Left lung (tissue), 4 donors: ENCODE measurements at regions not wholly inside any gene's neighbourhood (a gene's known extent, or its start where the extent isn't known, plus 50 kb on each side); places are given as distances from the start of the nearest gene placed in this dataset.
"Not testable (repeated sequence)": the region's sequence is repeated elsewhere in the genome, so short reads cannot be mapped to it uniquely, and the experiment has no call there.

Experiments used
- ATAC-seq: fragments of 200-7000 bp; cut with Tn5 transposase; one replicate; pipeline ENCODE4 v1.9.1; 2020; ENCODE audit warnings: moderate library complexity
- DNase-seq, 4 donors: peaks; one replicate each; pipeline ENCODE4 v3.0.0-alpha.2; 2013 to 2020
- H3K27ac ChIP-seq, 2 donors: fragments of 200-600 bp; sonication (generic) in 1 of 2; one replicate each; pipeline versions ENCODE4 v1.5.0 to v1.8.0; 2020 to 2021
- H3K27me3 ChIP-seq, 2 donors: fragments of 200-600 bp; sonication (generic) in 1 of 2; one replicate each; pipeline versions ENCODE4 v1.5.0 to v1.8.0; 2020 to 2021
- H3K36me3 ChIP-seq, 2 donors: fragments of 200-600 bp; sonication (generic) in 1 of 2; one replicate each; pipeline versions ENCODE4 v1.5.0 to v1.8.0; 2020 to 2021
- H3K4me1 ChIP-seq, 2 donors: fragments of 200-600 bp; one replicate each; pipeline ENCODE4 v1.8.0; 2021
- H3K4me3 ChIP-seq, 2 donors: fragments of 200-600 bp; sonication (generic) in 1 of 2; one replicate each; pipeline versions ENCODE4 v1.5.0 to v1.8.0; 2020 to 2021; ENCODE audit warnings: mild to moderate bottlenecking in 1 of 2
- H3K9me3 ChIP-seq, 2 donors: fragments of 200-600 bp; sonication (generic) in 1 of 2; one replicate each; pipeline versions ENCODE4 v1.5.0 to v1.8.0; 2020 to 2021
- intact Hi-C, 2 donors: fragments of 100-400 bp; cut with DNase I; formaldehyde crosslinking; loops; one replicate each; pipeline versions ENCODE4 v1.11.2 to v1.14.2; 2022
- TF ChIP-seq, protein P1 (sequence below), 2 donors: fragments of 200-600 bp; sonication (generic) in 1 of 2; IDR thresholded peaks; one replicate each; pipeline versions ENCODE4 v1.5.0 to v1.8.0; 2021; ENCODE audit warnings: antibody characterized with exemption in 2 of 2
- donor health status: DM: no; HTN: yes; CAD: no.
- donor health status: DM: no; HTN: no; CAD: no.

DNA sequence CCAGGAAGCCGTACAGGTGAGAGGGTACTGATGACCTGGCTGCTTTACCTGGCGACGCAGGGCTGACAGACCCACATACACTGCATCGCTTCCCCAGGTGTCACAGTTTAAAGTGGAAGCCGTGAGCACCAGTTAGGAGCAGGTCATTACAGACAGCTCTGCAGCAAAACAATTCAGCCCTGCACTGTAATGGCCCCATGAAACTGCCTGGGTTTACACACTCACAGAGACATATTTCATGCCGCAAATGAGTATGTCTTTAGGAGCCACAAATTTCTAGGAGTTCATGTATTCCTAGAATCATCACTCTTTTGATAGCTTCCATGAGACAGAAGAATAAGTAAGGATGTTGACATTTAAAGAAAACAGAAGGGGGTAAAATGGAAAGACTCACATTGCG is 723.1 kb downstream of the MATN1 start:
- intact Hi-C loops, result no loop called here
- DNase-seq (no peak), ATAC-seq (no peak)
- H3K4me3 ChIP-seq, result no peak overlapping the region
- TF ChIP-seq, protein P1, sequence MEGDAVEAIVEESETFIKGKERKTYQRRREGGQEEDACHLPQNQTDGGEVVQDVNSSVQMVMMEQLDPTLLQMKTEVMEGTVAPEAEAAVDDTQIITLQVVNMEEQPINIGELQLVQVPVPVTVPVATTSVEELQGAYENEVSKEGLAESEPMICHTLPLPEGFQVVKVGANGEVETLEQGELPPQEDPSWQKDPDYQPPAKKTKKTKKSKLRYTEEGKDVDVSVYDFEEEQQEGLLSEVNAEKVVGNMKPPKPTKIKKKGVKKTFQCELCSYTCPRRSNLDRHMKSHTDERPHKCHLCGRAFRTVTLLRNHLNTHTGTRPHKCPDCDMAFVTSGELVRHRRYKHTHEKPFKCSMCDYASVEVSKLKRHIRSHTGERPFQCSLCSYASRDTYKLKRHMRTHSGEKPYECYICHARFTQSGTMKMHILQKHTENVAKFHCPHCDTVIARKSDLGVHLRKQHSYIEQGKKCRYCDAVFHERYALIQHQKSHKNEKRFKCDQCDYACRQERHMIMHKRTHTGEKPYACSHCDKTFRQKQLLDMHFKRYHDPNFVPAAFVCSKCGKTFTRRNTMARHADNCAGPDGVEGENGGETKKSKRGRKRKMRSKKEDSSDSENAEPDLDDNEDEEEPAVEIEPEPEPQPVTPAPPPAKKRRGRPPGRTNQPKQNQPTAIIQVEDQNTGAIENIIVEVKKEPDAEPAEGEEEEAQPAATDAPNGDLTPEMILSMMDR (IDR thresholded peaks at IDR 0.05), result no peak
- H3K27me3 ChIP-seq, result peaks cover 0 to 13% of the 10 kb centered on the region in 2 donors
- H3K4me1 ChIP-seq, result no peaks in the 10 kb centered on the region
- peaks cover 0 to 2% of the 10 kb centered on the region in 2 donors for H3K9me3 ChIP-seq
- H3K36me3 ChIP-seq, result no peaks in the 10 kb centered on the region
- no peak overlapping the region for H3K27ac ChIP-seq

DNA sequence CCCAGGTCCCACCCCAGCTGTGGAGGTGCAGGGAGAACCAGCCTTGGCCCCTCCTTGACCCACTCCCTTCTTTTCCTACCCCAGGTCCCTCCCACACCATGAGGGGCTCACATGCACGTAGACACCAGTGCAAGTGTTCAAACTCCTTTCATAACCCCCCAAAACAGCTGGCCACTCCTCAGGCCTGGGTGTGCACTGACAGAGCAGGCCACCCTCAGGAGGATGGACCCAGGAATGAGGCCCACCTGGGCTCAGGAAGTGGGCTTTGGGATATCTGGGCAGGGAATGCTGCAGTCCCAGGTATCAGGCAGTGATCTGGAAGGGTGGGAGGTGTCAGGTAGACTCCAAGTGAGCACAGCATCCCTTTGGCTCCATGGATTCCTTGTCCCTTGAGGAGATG is 723.8 kb downstream of the MATN1 start:
- no peaks in the 10 kb centered on the region for H3K36me3 ChIP-seq
- DNase-seq, result no peak
- H3K4me3 ChIP-seq, result no peak overlapping the region
- intact Hi-C loops, result no loop called here
- H3K4me1 ChIP-seq, result no peaks in the 10 kb centered on the region
- H3K9me3 ChIP-seq, result peaks cover 0 to 7% of the 10 kb centered on the region in 2 donors
- H3K27me3 ChIP-seq, result peaks cover 0 to 13% of the 10 kb centered on the region in 2 donors
- H3K27ac ChIP-seq, result no peak overlapping the region
- ATAC-seq, result no peak
- TF ChIP-seq, protein P1 (IDR thresholded peaks at IDR 0.05), result no peak

DNA sequence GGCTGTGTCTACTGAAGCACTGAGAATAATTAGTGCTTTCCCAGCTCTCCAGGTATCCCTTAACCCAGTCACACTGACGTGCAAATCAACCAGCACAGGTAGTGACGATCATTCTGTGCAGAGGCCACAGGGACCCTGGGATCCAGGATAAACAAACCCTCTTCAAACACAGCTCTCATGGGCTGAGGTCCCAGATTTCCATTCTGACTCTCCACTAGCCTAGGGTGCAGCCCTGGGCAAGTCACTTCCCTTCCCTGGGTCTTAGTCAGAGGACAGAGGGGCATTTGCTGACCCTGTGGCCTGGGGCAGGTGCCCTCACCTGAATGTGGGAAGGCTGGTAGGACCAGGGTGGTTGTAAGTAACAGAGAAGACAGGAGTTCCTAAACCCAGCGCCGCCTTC is 724.7 kb downstream of the MATN1 start:
- no peak for DNase-seq

DNA sequence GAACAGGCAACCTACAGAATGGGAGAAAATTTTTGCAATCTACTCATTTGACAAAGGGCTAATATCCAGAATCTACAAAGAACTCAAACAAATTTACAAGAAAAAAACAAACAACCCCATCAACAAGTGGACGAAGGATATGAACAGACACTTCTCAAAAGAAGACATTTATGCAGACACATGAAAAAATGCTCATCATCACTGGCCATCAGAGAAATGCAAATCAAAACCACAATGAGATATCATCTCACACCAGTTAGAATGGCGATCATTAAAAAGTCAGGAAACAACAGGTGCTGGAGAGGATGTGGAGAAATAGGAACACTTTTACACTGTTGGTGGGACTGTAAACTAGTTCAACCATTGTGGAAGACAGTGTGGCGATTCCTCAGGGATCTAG is 725.6 kb downstream of the MATN1 start:
- DNase-seq, H3K27ac ChIP-seq, H3K36me3 ChIP-seq, H3K4me1 ChIP-seq, ATAC-seq, intact Hi-C loops, H3K4me3 ChIP-seq: not testable (repeated sequence)
- H3K27me3 ChIP-seq, result peaks cover 0 to 13% of the 10 kb centered on the region in 2 donors
- peaks cover 0 to 22% of the 10 kb centered on the region in 2 donors for H3K9me3 ChIP-seq

More for the DNA sequence above, 724.7 kb downstream of the MATN1 start:
- no peak overlapping the region for H3K4me3 ChIP-seq
- H3K27ac ChIP-seq, result no peak overlapping the region
- TF ChIP-seq, protein P1 (IDR thresholded peaks at IDR 0.05), result no peak
- intact Hi-C loops, result no loop called here
- no peak for ATAC-seq
- peaks cover 0 to 13% of the 10 kb centered on the region in 2 donors for H3K27me3 ChIP-seq
- H3K36me3 ChIP-seq, result no peaks in the 10 kb centered on the region
- H3K4me1 ChIP-seq, result no peaks in the 10 kb centered on the region
- H3K9me3 ChIP-seq, result peaks cover 0 to 16% of the 10 kb centered on the region in 2 donors

DNA sequence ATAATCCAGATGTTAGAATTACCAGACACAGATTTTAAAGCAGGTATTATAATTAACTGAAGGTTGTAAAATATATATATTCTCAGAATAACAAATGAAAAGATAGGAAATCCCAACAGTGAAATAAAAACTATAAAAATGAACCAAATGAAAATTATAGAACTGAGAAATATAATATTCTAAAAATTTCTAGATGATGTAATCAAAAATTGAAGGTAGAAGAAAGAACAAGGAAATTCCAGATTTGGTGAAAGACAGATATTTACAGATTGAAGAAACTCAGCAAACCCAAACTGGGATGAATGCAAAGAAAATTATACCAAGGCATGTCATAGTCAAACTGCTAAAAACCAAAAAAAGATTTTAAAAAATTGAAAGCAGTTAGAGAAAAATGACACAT is 729.4 kb downstream of the MATN1 start:
- ATAC-seq (no peak), DNase-seq (no peak)
- Histone ChIP-seq H3K36me3 (no peaks in the 10 kb centered on the region), H3K27ac (no peak overlapping the region), H3K4me3 (no peak overlapping the region), H3K9me3 (peaks cover 0 to 22% of the 10 kb centered on the region in 2 donors), H3K4me1 (no peaks in the 10 kb centered on the region), H3K27me3 (peaks cover 0 to 23% of the 10 kb centered on the region in 2 donors)
- intact Hi-C loops, result no loop called here
- TF ChIP-seq, protein P1 (IDR thresholded peaks at IDR 0.05), result no peak

DNA sequence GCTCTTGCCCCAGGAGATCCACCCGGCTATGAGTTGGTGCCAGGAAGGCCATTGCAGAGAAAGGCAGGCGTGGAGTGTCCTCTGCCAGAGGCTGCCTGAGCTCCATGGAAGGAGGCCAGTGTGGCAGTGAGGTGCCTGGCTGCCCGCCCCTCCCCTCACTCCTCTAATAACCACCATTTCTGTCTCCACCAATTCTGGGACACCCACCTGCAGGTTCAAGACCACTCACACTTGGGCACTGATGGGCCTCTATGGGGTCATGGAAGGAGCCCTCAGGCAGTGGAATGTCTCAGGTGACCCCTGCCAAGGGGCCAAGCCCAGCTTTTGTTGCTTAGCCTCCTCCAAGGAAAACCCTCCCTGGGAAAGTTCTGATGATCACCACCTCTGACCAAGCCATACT is 731.6 kb downstream of the MATN1 start:
- TF ChIP-seq, protein P1 (IDR thresholded peaks at IDR 0.05), result no peak
- Histone ChIP-seq H3K4me1 (no peaks in the 10 kb centered on the region), H3K9me3 (peaks cover 0 to 22% of the 10 kb centered on the region in 2 donors), H3K27me3 (peaks cover 0 to 23% of the 10 kb centered on the region in 2 donors), H3K27ac (no peak overlapping the region), H3K4me3 (no peak overlapping the region), H3K36me3 (no peaks in the 10 kb centered on the region)
- intact Hi-C loops, result no loop called here
- no peak for DNase-seq
- ATAC-seq, result no peak
